HG03039 (cell line): ENCODE measurements at regions not wholly inside any gene's neighbourhood (a gene's known extent, or its start where the extent isn't known, plus 50 kb on each side); places are given as distances from the start of the nearest gene placed in this dataset.

Source experiments
- ATAC-seq: cut with Tn5 transposase; IDR thresholded peaks from one replicate; pipeline ENCODE4 v1.9.1; 2021; ENCODE audit warnings: mild to moderate bottlenecking, moderate library complexity; ENCODE audit not compliant: unreplicated experiment

GRCh38 chr11:79966592-79966991 is 525.8 kb upstream of the TENM4 start:
- no peak for ATAC-seq

- ATAC-seq = no peak
Measured at GRCh38 chr11:79963856-79964645, 523.2 kb upstream of the TENM4 start.

- ATAC-seq = no peak
Measured at GRCh38 chr11:79960461-79960860, 519.6 kb upstream of the TENM4 start.

DNA sequence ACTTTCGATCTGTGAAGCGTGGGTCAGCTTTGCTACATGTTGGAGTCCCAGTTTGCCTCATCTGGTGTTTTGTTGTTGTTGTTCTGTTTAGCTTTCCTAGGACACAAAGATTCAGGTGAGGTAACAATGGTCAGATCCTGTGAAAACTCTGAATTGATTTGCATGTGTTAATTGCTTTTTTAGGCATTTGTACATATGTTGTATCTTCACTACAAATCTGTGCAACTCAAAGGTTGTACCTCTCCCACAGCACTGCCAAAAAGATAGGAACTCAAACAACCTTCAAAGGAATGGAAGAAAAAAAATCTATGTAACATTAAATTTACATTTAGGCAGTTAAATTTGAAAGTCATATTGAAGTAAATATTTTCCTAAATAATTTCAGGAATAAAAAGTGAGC is 518.5 kb upstream of the TENM4 start:
- ATAC-seq = no peak

DNA sequence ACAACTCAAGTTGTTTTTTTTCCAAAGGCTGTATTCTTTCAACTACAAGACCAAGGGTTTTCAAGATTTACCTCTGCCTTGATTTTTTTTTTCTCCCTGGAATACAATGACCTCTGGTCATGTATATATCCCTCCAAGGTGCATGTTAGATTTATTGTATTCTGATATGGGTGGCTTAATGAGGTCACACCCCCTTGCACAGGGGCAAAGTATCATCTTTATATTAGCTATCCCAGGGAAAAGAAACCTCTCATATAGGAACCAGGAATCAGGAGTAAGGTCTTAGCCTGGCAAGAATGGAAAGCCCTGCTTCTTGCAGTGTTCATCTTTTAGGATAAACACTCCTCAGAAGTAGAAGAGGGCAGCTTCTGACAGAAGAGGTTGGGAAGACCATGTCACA is 516.9 kb upstream of the TENM4 start:
- ATAC-seq = no peak

GRCh38 chr11:79956061-79956460 is 515.2 kb upstream of the TENM4 start:
- ATAC-seq = no peak

DNA sequence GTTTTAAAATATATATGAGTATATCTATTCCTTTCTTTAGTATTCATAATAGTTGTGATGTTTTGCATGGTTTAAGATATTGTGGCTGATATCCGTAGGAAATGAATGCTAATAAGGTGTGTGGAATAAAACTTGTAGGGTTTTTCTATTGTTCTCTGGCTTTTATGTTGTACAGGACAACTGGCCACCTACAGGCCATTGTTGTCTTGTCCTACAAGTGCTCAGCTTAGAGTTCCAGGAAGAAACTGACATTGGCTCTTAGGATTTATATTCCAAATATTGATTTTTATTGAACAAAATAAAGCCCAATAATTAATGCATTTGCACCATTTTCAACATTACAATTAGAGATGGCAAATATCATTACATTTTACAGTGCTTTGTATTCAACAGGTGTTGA is 512.8 kb upstream of the TENM4 start:
- no peak for ATAC-seq

- no peak for ATAC-seq
Measured at GRCh38 chr11:79950741-79951140, 509.9 kb upstream of the TENM4 start.

GRCh38 chr11:79950172-79950571 is 509.3 kb upstream of the TENM4 start:
- no peak for ATAC-seq

DNA sequence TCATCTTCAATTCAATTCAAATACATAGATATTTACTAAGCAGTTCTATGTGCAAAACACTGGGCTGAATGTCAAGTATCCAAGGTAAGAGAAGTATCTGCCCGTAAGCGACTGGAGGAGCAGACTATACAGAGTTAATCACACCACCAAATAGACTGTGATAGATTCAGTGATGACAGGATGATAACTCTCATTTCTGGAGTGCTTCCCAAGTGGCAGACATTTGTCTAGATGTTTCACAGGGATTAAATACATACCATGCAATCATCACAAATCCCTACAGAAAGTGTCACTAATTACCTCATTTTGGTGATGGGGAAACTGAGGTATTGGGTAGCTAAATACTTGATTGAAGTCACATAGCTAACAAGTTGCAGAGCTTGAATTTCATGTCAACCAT is 508.7 kb upstream of the TENM4 start:
- ATAC-seq = no peak

DNA sequence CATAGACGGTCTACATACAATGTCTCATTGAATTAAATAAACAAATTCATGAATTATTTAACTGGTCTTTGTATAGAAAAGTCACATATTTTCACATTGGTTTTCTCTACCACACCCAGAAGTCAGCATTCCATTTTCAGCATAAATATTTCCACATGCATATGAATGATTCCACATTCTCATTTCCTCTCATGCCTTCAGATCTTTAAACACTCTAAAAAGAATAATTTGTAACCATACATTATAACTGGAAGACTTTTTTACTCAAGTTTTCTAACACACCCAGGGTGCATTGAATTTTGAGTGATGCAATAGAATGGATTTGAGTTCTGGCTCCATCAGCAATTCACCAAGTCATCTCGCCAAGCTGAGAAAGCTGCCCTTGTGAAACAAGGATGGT is 501.8 kb upstream of the TENM4 start:
- ATAC-seq = no peak

GRCh38 chr11:79942090-79942489 is 501.3 kb upstream of the TENM4 start:
- ATAC-seq = no peak

GRCh38 chr11:79940974-79941735 is 500.3 kb upstream of the TENM4 start:
- no peak for ATAC-seq

DNA sequence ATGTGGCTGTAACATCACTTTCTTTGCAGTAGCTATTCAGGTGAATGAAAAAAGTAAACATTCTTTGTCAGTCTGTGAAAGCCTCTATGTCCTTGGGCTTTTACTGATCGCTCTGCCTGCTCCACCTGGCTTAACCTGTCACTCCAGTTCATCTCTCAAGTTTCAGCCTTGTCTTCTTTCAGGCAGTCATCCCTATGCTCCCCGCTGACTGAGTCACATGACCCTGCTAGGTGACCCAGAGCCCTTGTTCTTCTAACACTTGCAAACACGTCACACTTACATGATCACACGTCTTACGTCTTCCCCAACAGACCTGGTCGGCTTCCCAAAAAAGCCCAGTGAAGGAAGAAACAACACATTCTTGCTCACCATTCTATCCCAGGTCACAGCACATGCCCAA is 499.3 kb upstream of the TENM4 start:
- no peak for ATAC-seq

DNA sequence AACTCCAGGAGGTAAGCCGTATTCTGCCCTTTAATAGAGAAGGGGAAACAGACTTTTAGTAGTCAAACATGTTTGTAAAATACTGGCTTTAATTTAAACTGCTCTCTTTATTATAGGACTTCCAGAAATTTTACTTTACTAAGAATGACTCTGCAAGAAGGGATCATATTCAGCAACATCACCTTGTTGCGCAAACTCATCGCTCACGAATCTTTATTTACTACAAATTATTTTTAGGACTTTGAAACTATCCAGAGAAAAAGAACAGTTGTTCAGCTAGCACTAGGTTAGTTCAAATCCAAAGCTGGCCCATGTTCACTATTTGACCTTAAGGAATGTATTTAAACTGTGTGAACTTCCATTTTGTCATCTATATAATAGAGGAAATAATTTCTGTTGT is 498.3 kb upstream of the TENM4 start:
- no peak for ATAC-seq

GRCh38 chr11:79937676-79938334 is 497.0 kb upstream of the TENM4 start:
- no peak for ATAC-seq

GRCh38 chr11:79932612-79933011 is 491.8 kb upstream of the TENM4 start:
- ATAC-seq = no peak

DNA sequence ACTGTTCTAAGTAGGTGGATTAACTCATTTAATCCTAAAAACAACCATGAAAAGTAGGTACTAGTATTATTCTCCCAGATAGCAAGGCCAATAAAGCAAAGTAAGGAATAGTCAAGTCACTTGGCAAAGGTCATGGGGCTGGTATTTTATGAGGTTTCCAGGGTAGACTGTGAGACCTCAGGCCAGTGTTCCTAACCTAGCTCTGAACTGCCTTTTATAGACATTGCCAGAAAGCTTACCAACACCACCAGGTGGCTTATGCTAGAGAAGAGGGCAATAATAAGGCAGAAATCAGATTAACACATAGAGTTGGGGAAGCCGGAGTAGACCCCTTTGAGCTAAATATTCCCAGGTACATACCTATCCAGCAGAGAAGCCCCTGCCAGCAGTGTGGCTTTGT is 490.9 kb upstream of the TENM4 start:
- ATAC-seq = no peak

DNA sequence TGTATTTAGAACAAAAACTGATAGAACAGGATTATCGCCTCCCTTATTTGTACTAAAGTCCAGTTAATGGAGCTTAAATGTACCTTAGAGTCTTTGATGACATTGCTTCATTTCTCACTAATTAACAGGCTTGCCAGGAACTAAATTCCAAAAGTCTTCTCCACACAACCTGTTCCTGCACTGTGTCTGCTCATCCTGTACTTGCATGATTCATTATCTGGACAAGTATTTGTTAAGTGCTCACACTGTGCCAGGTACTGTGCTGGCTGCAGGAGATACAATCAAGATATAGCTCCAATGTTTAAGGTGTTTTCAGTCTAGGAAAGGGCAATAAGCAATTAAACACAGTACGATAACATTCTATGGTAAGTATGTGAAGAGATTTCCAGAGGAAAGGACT is 485.9 kb upstream of the TENM4 start:
- no peak for ATAC-seq

DNA sequence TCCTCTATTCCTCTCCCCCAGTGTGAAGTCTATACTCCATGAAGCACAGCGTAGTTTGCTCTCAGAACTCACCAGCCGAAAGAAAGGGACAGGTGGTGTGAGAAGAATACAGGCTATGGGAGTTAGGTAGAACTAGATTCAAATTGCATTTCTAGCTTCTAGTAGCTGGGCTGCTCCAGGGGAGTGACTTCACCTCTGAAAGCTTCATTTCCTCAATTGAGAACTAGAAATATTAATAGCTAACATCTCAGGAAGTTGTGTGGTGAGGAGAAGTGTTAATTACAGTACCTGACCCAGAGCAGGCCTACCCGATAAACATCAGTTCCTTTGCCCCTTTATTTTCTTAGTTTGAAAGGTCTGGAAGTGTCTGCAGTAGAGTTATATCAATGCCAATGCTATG is 484.7 kb upstream of the TENM4 start:
- ATAC-seq = no peak

- no peak for ATAC-seq
Measured at GRCh38 chr11:79922641-79923040, 481.8 kb upstream of the TENM4 start.

GRCh38 chr11:79920480-79920879 is 479.6 kb upstream of the TENM4 start:
- ATAC-seq = no peak
